ENCODE measurements at regions not wholly inside any gene's neighbourhood (a gene's known extent, or its start where the extent isn't known, plus 50 kb on each side); places are given as distances from the start of the nearest gene placed in this dataset.
A peak's percentile ranks its signal among the peaks of the same experiment; 100 is the strongest.

- DNase-seq: no peak
- no peak overlapping the region for H3K4me3 ChIP-seq
- no peaks in the 10 kb centered on the region for H3K27me3 ChIP-seq
- H3K36me3 ChIP-seq: no peaks in the 10 kb centered on the region
- peaks cover under 1% of the 10 kb centered on the region; the same call in 1 of the 2 replicates for H3K9me3 ChIP-seq (replicated peaks)
- H3K4me1 ChIP-seq: no peaks in the 10 kb centered on the region
- no peak overlapping the region for H3K27ac ChIP-seq
Observed at GRCh38 chr2:12031866-12032265, 285.4 kb downstream of the LPIN1 start.

DNA sequence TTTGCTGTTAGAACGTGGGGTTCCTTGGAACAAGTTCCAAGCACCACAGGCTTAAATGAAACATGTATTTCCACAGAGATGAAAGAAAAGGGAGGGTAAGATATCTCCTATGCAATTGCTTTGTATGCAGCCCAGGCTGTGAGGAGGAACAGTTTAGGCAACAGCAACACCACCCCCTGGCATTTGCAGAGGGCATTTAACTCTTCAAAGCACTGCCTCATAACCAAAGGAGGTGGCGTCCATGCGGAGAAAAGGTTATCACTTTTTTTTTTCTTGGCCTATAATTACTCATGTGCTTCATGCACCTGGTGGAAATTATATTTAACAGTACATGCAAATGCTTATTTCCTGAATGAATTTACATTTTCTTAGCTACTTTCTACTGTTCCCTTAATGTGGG lies 286.0 kb downstream of the LPIN1 start:
- no peak for DNase-seq
- H3K4me3 ChIP-seq: no peak overlapping the region
- H3K36me3 ChIP-seq: no peaks in the 10 kb centered on the region
- H3K27me3 ChIP-seq: no peaks in the 10 kb centered on the region
- no peak overlapping the region for H3K27ac ChIP-seq
- H3K9me3 ChIP-seq (replicated peaks): no peaks in the 10 kb centered on the region
- no peaks in the 10 kb centered on the region for H3K4me1 ChIP-seq

GRCh38 chr2:12032975-12033374 lies 286.5 kb downstream of the LPIN1 start:
- no peak for DNase-seq

GRCh38 chr2:12033494-12033893 lies 287.1 kb downstream of the LPIN1 start:
- Histone ChIP-seq H3K27me3 (no peaks in the 10 kb centered on the region), H3K27ac (no peak overlapping the region), H3K4me1 (no peaks in the 10 kb centered on the region), H3K4me3 (no peak overlapping the region), H3K9me3 (replicated peaks) (no peaks in the 10 kb centered on the region), H3K36me3 (no peaks in the 10 kb centered on the region)
- DNase-seq: no peak

More at GRCh38 chr2:12032975-12033374, 286.5 kb downstream of the LPIN1 start:
- Histone ChIP-seq H3K9me3 (replicated peaks) (no peaks in the 10 kb centered on the region), H3K4me3 (no peak overlapping the region), H3K36me3 (no peaks in the 10 kb centered on the region), H3K27ac (no peak overlapping the region), H3K27me3 (no peaks in the 10 kb centered on the region), H3K4me1 (no peaks in the 10 kb centered on the region)

DNA sequence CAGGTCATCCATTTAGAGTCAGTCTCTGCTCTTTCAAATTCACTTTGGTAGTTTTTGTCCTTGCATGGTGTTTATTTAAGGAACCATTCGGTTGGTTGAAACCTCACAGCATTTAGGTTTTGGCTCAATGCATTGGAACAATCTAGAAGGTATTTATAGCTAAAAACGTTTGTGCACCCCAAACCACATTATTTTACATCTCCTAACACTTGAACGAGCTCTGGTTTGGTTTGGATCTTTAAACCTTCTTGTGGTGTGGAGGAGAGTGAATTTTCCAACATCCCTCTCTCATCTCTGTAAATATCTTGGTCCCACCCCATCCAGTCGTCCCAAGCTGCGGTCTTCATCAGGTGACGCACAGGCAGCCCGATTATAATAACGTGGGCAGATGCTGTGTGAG lies 287.9 kb downstream of the LPIN1 start:
- Histone ChIP-seq H3K9me3 (replicated peaks) (no peaks in the 10 kb centered on the region), H3K4me1 (no peaks in the 10 kb centered on the region), H3K27me3 (no peaks in the 10 kb centered on the region), H3K27ac (no peak overlapping the region), H3K36me3 (no peaks in the 10 kb centered on the region), H3K4me3 (no peak overlapping the region)
- no peak for DNase-seq

GRCh38 chr2:12035029-12035720 lies 288.7 kb downstream of the LPIN1 start:
- H3K4me3 ChIP-seq: no peak overlapping the region
- no peaks in the 10 kb centered on the region for H3K4me1 ChIP-seq
- no peaks in the 10 kb centered on the region for H3K27me3 ChIP-seq
- no peak for DNase-seq
- no peaks in the 10 kb centered on the region for H3K36me3 ChIP-seq
- H3K27ac ChIP-seq: no peak overlapping the region
- H3K9me3 ChIP-seq (replicated peaks): no peaks in the 10 kb centered on the region

DNA sequence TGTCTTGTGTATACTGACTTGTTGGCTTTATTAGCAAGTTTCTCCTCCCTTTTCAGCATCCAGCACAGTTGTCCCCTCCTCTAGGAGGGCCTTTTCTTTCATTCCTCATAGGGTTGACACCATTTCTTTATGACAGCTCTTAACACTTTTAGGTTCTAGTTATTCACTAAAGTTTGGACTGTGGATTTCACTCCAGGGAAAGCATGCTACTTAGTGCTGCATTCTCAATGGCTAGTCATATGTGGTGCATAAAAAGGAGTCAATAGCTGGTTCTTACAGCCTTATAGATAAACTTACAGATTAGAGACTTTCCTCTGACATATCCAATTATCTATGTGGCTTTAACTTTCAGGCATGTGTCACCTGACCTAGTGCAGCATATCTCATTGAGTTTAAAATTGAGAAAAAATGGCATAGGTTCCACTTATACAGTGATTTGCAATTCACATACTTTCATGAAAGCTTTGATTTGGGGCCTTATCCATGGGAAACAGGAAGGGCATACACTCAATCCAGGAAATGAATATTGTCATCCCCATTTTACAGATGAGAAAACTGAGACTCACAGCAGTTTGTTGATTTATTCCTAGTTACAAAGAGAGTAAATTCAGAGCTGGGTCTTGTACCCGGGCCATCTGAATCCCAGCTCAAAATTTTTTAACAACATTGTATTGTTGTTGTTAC lies 289.7 kb downstream of the LPIN1 start:
- no peak for DNase-seq
- H3K4me3 ChIP-seq: no peak overlapping the region
- no peaks in the 10 kb centered on the region for H3K36me3 ChIP-seq
- no peaks in the 10 kb centered on the region for H3K27me3 ChIP-seq
- H3K27ac ChIP-seq: no peak overlapping the region
- H3K4me1 ChIP-seq: no peaks in the 10 kb centered on the region
- H3K9me3 ChIP-seq (replicated peaks): no peaks in the 10 kb centered on the region

GRCh38 chr2:12036640-12036983 lies 290.2 kb downstream of the LPIN1 start:
- no peaks in the 10 kb centered on the region for H3K36me3 ChIP-seq
- H3K4me1 ChIP-seq: no peaks in the 10 kb centered on the region
- H3K4me3 ChIP-seq: no peak overlapping the region
- DNase-seq: no peak
- H3K27me3 ChIP-seq: no peaks in the 10 kb centered on the region
- H3K9me3 ChIP-seq (replicated peaks): no peaks in the 10 kb centered on the region
- H3K27ac ChIP-seq: no peak overlapping the region

GRCh38 chr2:12037301-12037700 lies 290.9 kb downstream of the LPIN1 start:
- H3K4me3 ChIP-seq: no peak overlapping the region
- H3K9me3 ChIP-seq (replicated peaks): no peaks in the 10 kb centered on the region
- H3K27ac ChIP-seq: no peak overlapping the region
- H3K4me1 ChIP-seq: no peaks in the 10 kb centered on the region
- no peaks in the 10 kb centered on the region for H3K27me3 ChIP-seq
- no peak for DNase-seq
- no peaks in the 10 kb centered on the region for H3K36me3 ChIP-seq

GRCh38 chr2:12041236-12041635 lies 294.8 kb downstream of the LPIN1 start:
- no peaks in the 10 kb centered on the region for H3K9me3 ChIP-seq (replicated peaks)
- no peak overlapping the region for H3K4me3 ChIP-seq
- no peaks in the 10 kb centered on the region; the same call in 1 of the 2 replicates for H3K4me1 ChIP-seq
- no peaks in the 10 kb centered on the region for H3K27me3 ChIP-seq
- H3K27ac ChIP-seq: no peak overlapping the region
- no peak for DNase-seq
- no peaks in the 10 kb centered on the region for H3K36me3 ChIP-seq

GRCh38 chr2:12043131-12043530 lies 296.7 kb downstream of the LPIN1 start:
- DNase-seq: no peak
- H3K36me3 ChIP-seq: no peaks in the 10 kb centered on the region
- H3K4me1 ChIP-seq: peaks cover 6% of the 10 kb centered on the region; the same call in 1 of the 2 replicates
- H3K27ac ChIP-seq: no peak overlapping the region
- H3K4me3 ChIP-seq: no peak overlapping the region
- H3K27me3 ChIP-seq: no peaks in the 10 kb centered on the region
- no peaks in the 10 kb centered on the region for H3K9me3 ChIP-seq (replicated peaks)

GRCh38 chr2:12044857-12045256 lies 298.4 kb downstream of the LPIN1 start:
- H3K4me1 ChIP-seq: peaks cover 6% of the 10 kb centered on the region; the same call in 1 of the 2 replicates
- no peak overlapping the region for H3K27ac ChIP-seq
- no peaks in the 10 kb centered on the region for H3K36me3 ChIP-seq
- no peak overlapping the region for H3K4me3 ChIP-seq
- H3K27me3 ChIP-seq: no peaks in the 10 kb centered on the region
- no peaks in the 10 kb centered on the region for H3K9me3 ChIP-seq (replicated peaks)
- no peak for DNase-seq

DNA sequence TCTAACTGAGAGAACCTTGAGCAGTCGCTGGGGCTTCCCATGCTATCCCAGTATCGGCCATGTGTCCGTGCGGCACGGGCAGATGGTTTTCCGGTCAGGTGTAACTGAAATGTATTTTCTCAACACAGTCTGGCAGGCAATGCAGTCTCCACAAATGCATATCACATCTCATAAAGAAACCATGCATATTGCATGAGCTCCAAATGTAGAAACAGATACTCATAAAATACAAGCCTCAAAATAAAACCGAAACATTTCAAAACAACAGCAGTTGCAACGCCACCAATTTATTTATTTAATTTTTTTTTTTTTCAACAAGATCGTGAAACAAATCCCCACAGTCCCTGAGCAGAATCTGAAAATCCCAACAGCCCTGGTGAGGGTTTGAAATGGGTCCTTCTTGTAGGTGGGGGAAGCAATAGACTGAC lies 299.4 kb downstream of the LPIN1 start:
- Histone ChIP-seq H3K27me3 (no peaks in the 10 kb centered on the region), H3K9me3 (replicated peaks) (no peaks in the 10 kb centered on the region), H3K36me3 (no peaks in the 10 kb centered on the region), H3K4me3 (no peak overlapping the region), H3K4me1 (peaks cover 11% of the 10 kb centered on the region), H3K27ac (no peak overlapping the region)
- DNase-seq: no peak

- no peaks in the 10 kb centered on the region for H3K9me3 ChIP-seq (replicated peaks)
- no peaks in the 10 kb centered on the region for H3K27me3 ChIP-seq
- peaks cover 11% of the 10 kb centered on the region for H3K4me1 ChIP-seq
- H3K4me3 ChIP-seq: no peak overlapping the region
- no peak for DNase-seq
- H3K36me3 ChIP-seq: no peaks in the 10 kb centered on the region
- H3K27ac ChIP-seq: no peak overlapping the region
Observed at GRCh38 chr2:12046641-12047040, 300.2 kb downstream of the LPIN1 start.

- peaks cover 11% of the 10 kb centered on the region for H3K4me1 ChIP-seq
- no peak overlapping the region for H3K4me3 ChIP-seq
- no peaks in the 10 kb centered on the region for H3K36me3 ChIP-seq
- H3K27me3 ChIP-seq: no peaks in the 10 kb centered on the region
- no peak overlapping the region for H3K27ac ChIP-seq
- no peak for DNase-seq
- H3K9me3 ChIP-seq (replicated peaks): no peaks in the 10 kb centered on the region
Observed at GRCh38 chr2:12047761-12048160, 301.3 kb downstream of the LPIN1 start.

DNA sequence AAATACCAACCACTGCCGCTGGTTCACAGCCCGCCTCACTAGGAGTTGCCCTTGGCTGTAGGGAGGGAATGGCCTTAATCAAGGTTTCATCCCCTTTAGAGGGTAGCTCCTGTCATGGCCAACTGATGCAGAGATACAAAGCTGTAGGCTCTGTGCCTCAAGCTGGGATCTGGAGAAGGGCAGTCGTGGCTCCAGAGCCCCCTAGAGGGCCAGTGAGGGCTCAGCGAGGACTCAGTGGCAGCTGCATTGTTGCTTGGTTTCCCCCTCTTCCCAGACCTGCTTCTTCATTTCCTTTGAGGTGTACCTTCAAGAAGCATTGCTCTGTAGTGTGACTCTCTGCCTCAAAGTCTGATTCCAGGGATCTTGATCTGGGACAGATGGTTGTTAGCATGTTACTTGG lies 302.1 kb downstream of the LPIN1 start:
- DNase-seq: peak in 1 of 2 experiments; percentile 25
- peaks cover 11% of the 10 kb centered on the region for H3K4me1 ChIP-seq
- no peak overlapping the region for H3K4me3 ChIP-seq
- no peaks in the 10 kb centered on the region for H3K36me3 ChIP-seq
- no peaks in the 10 kb centered on the region for H3K9me3 ChIP-seq (replicated peaks)
- no peaks in the 10 kb centered on the region for H3K27me3 ChIP-seq
- H3K27ac ChIP-seq: no peak overlapping the region

Measured in SJCRH30 (cell line).